ENCODE measurements at regions not wholly inside any gene's neighbourhood (a gene's known extent, or its start where the extent isn't known, plus 50 kb on each side); places are given as distances from the start of the nearest gene placed in this dataset.
"Not testable (repeated sequence)": the region's sequence is repeated elsewhere in the genome, so short reads cannot be mapped to it uniquely, and the experiment has no call there.

DNA sequence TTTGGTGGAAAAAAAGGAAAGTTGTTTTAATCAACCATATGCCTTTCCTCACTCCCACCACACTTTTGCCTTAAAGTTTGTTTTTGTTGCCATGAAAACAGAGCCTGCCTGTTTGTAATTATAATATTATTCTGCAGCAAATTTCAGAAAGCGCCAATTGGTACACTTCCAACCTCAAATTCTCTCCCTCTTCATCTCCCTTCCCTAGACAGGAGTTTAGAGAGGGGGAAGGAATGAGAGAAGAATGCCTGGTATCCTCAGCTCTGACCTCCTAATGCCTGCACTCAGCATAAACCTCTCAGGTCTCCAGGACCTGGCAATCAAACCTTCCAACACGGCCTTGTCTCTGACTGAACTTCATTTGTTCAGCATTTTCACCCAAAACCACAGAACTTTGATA, 138.4 kb upstream of the HCCS start:
- no peak for FAIRE-seq

DNA sequence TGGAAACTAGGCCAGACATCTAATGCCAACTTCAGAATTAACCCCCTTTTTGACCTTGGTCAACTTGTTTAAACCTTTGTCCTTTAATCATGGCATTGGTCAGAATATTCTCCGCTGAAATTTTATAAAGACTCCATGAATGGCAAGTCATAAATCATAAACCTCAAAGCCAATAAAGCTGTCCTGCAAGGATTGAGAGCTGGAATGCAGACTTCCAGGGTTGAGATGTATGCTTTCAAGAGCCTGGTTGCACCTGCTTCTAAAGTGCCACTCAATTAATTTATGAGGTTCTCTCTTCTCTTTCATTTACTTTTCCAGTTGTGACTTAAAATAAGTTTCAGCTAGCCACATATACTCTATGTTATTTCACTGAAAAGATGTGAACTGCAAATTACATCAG, 136.2 kb upstream of the HCCS start:
- no peak for FAIRE-seq

DNA sequence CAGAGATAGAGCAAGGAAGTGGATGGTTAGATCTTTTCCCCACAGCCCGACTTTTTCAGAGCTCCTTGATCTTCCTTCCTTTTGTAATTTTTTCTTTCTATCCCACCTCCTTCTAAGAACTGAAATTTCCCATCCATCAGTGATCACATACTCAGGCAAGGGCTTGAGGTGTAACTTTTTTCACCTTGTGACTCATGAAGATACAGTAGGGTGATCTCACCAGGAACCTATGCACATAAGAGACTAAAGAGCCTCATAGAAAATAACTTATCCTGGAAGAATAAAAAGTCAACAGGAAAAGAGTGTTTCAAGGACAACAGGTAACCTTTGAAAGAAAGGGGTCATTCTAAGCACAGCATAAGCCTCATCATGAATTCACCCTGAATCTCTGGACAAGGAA, 131.2 kb upstream of the HCCS start:
- FAIRE-seq = no peak

DNA sequence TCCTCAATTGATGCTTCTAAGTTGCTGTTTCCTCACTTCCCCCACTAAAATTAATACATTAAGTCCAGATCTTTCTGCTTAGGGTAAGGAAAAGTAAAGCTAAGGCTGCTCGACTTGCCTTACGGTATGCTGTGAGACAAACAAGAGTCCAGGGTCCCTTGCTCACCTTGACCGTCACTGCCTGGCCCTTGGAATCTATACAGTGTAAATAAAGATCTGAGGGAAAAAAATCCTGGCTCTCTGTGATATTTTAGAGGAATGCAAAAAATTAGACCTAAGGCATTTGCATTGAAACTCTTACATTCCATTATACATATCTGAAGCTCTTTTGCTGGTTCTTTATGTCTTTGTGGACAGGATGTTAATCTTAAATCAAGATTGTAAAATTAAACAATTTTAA, 129.6 kb upstream of the HCCS start:
- FAIRE-seq = no peak

- FAIRE-seq = no peak
Observed at GRCh38 chrX:10983526-10983925, 127.6 kb upstream of the HCCS start.

DNA sequence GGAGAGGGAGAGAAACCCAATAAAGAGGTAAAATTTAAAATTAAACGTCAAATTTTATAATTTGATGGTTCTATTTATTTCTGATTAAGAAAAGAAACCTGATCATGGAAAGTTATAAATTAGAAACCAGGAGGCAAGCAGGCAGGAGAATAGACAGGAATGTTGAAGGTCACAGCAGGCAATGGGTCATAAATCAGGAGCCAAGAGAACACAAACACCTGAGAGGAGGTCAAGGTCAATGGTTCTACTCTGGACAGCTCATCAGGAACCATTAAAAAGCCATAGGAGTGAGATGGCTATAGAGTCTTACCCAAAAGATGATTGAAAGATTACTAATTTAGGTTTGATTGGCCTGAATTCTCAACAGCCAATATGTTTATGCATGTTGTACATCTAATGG, 126.9 kb upstream of the HCCS start:
- FAIRE-seq = no peak

GRCh38 chrX:10986616-10987015, 124.5 kb upstream of the HCCS start:
- FAIRE-seq = no peak

GRCh38 chrX:10988653-10989052, 122.5 kb upstream of the HCCS start:
- FAIRE-seq = no peak

DNA sequence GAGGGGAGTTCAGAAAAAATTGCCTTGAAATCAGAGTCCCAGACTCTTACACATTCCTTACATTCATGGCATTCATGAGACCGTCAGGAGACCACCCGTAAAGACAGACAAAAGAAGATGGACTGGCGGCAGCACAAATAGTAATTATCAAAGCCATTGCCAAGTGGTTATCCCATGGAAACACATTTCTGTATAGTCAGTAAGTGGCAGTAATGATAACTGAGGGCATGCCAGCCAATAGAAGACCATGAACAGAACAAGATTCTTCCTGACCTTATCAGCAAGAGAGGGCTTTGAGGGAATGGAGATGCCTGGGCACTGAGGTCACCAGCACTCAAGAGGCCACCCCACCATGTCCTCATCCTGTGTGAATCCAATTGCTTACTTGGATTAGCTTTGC, 121.7 kb upstream of the HCCS start:
- no peak for FAIRE-seq

DNA sequence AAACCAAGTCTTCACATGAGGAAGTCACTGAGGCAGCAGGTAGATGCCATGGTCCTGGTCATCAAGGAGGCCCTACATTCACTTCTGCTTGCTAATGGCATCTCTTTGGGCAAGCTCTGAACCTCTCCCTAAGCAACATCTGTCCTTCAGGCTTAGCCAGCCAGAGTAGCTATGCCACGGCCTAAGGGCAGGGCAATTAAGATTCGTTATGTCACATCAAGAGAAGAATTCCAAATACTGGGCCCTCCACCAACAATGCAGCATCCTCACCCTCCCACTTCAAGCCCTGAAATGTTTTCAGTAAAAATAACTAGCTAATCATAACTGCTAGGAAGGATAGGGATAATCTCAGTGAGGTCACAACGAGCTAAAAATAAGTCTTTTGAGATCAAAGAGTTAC, 120.7 kb upstream of the HCCS start:
- no peak for FAIRE-seq

DNA sequence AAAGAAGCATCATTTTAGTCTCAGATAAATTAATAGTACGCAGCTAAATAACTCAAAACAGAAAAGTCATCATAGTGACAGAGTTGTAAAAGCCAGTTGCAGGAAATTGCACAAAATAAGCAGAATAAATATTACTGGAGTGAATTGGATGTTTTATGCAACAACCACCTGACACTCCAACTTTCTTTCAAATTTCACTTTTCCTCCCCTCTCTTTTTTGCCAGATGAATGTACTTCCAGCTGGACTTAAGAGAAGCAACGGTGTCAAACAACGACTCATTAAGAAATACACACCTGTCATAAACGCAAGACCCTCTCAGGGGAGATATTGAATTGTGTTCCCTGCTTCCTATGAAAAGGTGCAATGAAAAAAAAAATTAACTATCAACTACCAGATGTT, 120.2 kb upstream of the HCCS start:
- no peak for FAIRE-seq

DNA sequence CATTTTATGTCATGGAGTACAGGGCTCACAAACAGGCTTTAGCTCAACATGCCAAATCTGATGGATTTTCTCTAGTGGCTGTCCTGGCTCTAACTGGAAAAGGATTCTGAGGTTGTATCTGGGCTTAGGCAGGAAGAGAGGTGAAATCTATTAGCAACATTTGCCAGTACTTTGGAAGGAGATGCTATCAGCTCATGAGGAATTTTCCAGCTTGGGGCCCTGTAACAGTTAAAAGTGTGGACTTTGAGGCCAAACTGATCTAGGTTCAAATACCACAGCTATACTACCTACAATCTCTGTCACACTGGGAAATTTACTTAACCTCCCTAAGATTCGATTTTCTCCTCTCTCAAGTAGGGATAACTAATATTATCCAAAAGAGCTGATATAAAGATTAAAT, 119.0 kb upstream of the HCCS start:
- no peak for FAIRE-seq

- not testable (repeated sequence) for FAIRE-seq
Observed at GRCh38 chrX:11007076-11007475, 104.1 kb upstream of the HCCS start.

DNA sequence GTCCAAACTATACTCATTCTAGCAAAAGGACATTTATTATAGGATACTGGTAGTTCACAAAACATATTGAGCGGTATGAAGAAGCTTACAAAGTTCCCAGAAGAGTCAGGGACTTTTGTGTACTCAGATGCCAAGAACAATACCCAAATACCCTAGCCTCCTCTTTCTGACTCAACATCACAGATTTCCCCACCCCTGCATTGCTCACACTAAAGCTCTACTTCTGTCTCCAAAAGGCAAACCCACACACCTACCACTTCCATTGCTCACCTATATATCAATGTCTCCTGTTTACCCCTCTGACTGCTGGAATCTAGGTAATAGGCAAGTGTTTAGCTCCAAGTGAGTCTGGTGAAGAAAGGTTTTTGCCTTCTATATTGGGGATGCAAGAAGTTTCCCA, 100.7 kb upstream of the HCCS start:
- no peak for FAIRE-seq

DNA sequence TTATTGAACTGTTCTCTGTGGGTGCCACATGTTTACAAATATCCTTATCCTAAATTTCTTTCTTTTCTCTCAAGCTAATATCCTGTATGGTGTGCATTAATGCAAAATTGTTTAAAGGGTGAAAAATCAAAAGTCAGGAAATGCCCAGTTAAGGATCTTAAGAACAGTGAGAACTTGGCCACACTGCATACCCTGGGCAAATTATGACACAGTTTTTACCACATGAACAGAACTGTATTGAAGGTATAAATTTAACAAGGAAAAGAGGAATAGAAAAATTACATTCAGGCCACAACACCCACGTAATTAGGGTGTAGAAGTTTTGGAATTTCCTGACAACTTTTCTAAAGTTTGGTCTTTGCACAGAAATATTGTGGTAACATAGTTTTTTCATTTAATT, 94.4 kb upstream of the HCCS start:
- no peak for FAIRE-seq

DNA sequence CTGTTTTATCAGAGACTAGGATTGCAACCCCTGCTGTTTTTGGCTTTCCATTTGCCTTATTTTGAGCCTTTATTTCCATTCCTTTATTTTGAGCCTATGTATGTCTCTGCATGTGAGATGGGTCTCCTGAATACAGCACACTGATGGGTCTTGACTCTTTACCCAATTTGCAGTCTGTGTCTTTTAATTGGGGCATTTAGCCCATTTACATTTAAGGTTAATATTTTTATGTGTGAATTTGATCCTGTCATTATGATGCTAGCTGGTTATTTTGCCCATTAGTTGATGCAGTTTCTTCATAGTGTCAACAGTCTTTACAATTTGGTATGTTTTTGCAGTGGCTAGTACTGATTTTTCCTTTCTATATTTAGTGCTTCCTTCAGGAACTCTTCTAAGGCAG, 88.5 kb upstream of the HCCS start:
- not testable (repeated sequence) for FAIRE-seq

GRCh38 chrX:11039926-11040325, 71.2 kb upstream of the HCCS start:
- no peak for FAIRE-seq

DNA sequence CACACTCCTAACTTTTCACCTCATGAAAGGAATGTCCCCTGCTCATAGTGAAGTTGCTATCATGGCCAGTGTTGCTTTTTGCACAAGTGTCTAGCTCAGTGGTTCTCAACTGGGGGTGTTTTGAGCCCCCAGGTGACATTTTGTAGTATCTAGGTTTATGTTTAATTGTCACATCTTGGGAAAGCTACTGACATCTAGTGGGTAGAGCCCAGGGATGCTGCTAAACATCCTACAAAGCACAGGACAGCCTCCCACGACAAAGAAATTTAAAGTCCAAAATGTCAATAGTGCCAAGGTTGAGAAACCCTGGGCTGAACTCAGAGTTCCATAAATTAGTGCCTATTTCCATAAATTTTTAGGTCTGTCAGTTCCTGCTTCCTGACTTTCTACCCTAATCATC, 70.7 kb upstream of the HCCS start:
- FAIRE-seq = no peak

- FAIRE-seq = no peak
Observed at GRCh38 chrX:11040996-11041395, 70.1 kb upstream of the HCCS start.

GRCh38 chrX:11050013-11050412, 61.1 kb upstream of the HCCS start:
- no peak for FAIRE-seq

GRCh38 chrX:11053351-11053750, 57.8 kb upstream of the HCCS start:
- FAIRE-seq = no peak

DNA sequence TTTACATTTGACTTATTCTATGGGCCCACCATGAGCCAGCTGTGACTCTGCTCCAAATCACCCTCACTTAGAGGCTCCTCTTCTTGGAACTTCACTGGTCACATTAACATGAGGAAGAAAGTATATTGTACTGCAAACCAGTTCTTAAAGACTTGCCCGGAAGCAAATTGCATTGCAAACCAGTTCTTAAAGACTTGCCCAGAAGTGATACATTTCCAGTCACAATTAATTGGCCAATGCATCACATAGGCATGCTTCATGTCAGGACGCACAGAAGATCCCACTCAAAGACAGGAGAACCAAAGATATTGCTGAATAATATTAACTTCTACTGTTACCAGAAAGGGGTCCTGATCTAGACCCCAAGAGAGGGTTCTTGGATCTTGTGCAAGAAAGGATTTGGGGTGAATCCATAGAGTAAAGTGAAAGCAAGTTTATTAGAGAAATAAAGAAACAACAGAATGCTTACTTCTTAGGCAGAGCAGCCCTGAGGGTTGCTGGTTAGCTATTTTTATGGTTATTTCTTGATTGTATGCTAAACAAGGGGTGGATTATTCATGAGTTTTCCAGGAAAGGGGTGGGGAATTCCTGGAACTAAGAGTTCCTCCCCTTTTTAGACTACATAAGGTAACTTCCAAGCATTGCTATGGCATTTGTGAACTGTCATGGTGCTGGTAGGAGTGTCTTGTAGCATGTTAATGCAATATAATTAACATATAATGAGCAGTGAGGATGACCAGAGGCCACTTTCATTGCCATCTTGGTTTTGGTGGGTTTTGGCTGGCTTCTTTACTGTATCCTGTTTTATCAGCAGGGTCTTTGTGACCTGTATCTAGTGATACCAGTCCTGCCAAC, 54.6 kb upstream of the HCCS start:
- no peak for FAIRE-seq

GRCh38 chrX:11059933-11060332, 51.2 kb upstream of the HCCS start:
- FAIRE-seq = no peak
